ENCODE measurements at regions not wholly inside any gene's neighbourhood (a gene's known extent, or its start where the extent isn't known, plus 50 kb on each side); places are given as distances from the start of the nearest gene placed in this dataset.

GRCh38 chr5:30413540-30413939 lies 779.9 kb upstream of the CDH6 start:
- H2BK12ac ChIP-seq (ENCODE audit: low read depth, low read length) = no peak overlapping the region
- no peaks in the 10 kb centered on the region for H3K79me2 ChIP-seq (ENCODE audit: control insufficient read depth in 1 of 2, insufficient read depth in 2 of 2, low read length in 2 of 2)
- H3K9ac ChIP-seq (replicated peaks in 1 of 4; ENCODE audit: extremely low read depth in 1 of 4, low read depth in 3 of 4, low read length in 3 of 4) = no peak overlapping the region
- no peak for TF ChIP-seq SIRT6 (IDR thresholded peaks at IDR 0.05; ENCODE audit: low read length)
- TF ChIP-seq RAD21 (IDR thresholded peaks at IDR 0.05 in 1 of 2, conservative IDR thresholded peaks at IDR 0.05 in 1 of 2; ENCODE audit: low read depth in 2 of 2, low read length in 2 of 2) = peak in 1 of 2 experiments; percentile 35; a peak in 1 of 4 replicates
- TF ChIP-seq CTCF (IDR thresholded peaks at IDR 0.05; ENCODE audit: control extremely low read depth in 1 of 3, insufficient read depth in 1 of 3, low read depth in 1 of 3, low read length in 3 of 3) = peak in 1 of 3 experiments; percentile 3; a peak in 1 of 4 replicates
- WGBS, 2 experiments (ENCODE audit: extremely low coverage in 1 of 2, insufficient coverage in 1 of 2, insufficient read length in 1 of 2, insufficient replicate concordance in 2 of 2, low coverage in 1 of 2, low lambda C conversion rate in 2 of 2, missing lambda C conversion rate in 1 of 2) = 79% methylated on average over 2 of the region's 2 CpGs; no CpG with 5 or more reads in 1 of the 2 experiments
- H3K27ac ChIP-seq (ENCODE audit: low read depth, low read length) = no peak overlapping the region
- H2BK120ac ChIP-seq (replicated peaks; ENCODE audit: low read depth, low read length) = no peak overlapping the region
- no peak overlapping the region for H3K14ac ChIP-seq (ENCODE audit: insufficient read length)
- CTCF ChIA-PET (ENCODE audit: partially characterized antibody) = interaction anchor here (0.6 to 1.6 kb wide), 7 partner anchors 12 to 821 kb away, joined by 3 to 6 read pairs (median 3); no protein-coding TSS in a partner anchor
- H3K56ac ChIP-seq (replicated peaks; ENCODE audit: insufficient read length, low read depth, low read length) = no peak overlapping the region
- H4K20me1 ChIP-seq (replicated peaks in 1 of 2; ENCODE audit: control insufficient read depth in 1 of 2, insufficient read depth in 2 of 2, low read length in 2 of 2) = no peaks in the 10 kb centered on the region
- H2BK20ac ChIP-seq (ENCODE audit: low read length) = no peak overlapping the region
- DNase-seq (ENCODE audit: low read depth in 1 of 2, low spot score in 2 of 2) = no peak
- no peak overlapping the region for H4K8ac ChIP-seq (ENCODE audit: extremely low read depth, insufficient read depth, low read length)
- no peak overlapping the region for H3K4me2 ChIP-seq (ENCODE audit: insufficient read depth in 1 of 2, low read depth in 2 of 2, low read length in 2 of 2)
- no peak for FAIRE-seq
- no peak overlapping the region for H3K18ac ChIP-seq (ENCODE audit: extremely low read depth, low read length)
- H4K91ac ChIP-seq (replicated peaks; ENCODE audit: insufficient read length, low read length) = no peak overlapping the region
- H2AFZ ChIP-seq (ENCODE audit: low read length) = no peak overlapping the region
- H3K9me3 ChIP-seq (ENCODE audit: insufficient read depth in 2 of 2, low read depth in 1 of 2, low read length in 1 of 2) = no peaks in the 10 kb centered on the region
- no peak overlapping the region for H2BK15ac ChIP-seq (ENCODE audit: low read length)
- no peak overlapping the region for H2BK5ac ChIP-seq (ENCODE audit: low read depth, low read length)
- peaks cover 0 to 1% (median 0%) of the 10 kb centered on the region in 4 experiments; a peak in 1 of 7 replicates for H3K4me1 ChIP-seq (replicated peaks in 1 of 4; ENCODE audit: control insufficient read depth in 3 of 4, insufficient read depth in 4 of 4, low read length in 3 of 4)
- no peaks in the 10 kb centered on the region for H3K23me2 ChIP-seq (ENCODE audit: low read depth, low read length)
- no peak overlapping the region for H4K5ac ChIP-seq (ENCODE audit: insufficient read length, low read depth, low read length)
- no peak overlapping the region for H2AK5ac ChIP-seq (ENCODE audit: low read depth, low read length)
- H3K27me3 ChIP-seq (replicated peaks in 1 of 4; ENCODE audit: control insufficient read depth in 3 of 4, extremely low read depth in 1 of 4, insufficient read depth in 3 of 4, low read length in 3 of 4) = no peaks in the 10 kb centered on the region
- H3K79me1 ChIP-seq (ENCODE audit: low read depth, low read length) = no peaks in the 10 kb centered on the region
- no peak overlapping the region for H3K4ac ChIP-seq (replicated peaks; ENCODE audit: insufficient read length, low read depth, low read length)
- no peak overlapping the region for H3K4me3 ChIP-seq (ENCODE audit: extremely low read depth in 1 of 4, insufficient read depth in 2 of 4, low read depth in 3 of 4, low read length in 4 of 4)
- no peak overlapping the region for H3K23ac ChIP-seq (ENCODE audit: insufficient read length)
- POLR2A ChIA-PET (ENCODE audit: partially characterized antibody) = no interaction called here
- H3K36me3 ChIP-seq (ENCODE audit: control insufficient read depth in 2 of 4, insufficient read depth in 4 of 4, low read length in 3 of 4) = no peaks in the 10 kb centered on the region

All from H1 (cell line).